GM12872 (cell line): ENCODE measurements at regions not wholly inside any gene's neighbourhood (a gene's known extent, or its start where the extent isn't known, plus 50 kb on each side); places are given as distances from the start of the nearest gene placed in this dataset.

Source experiments
- TF ChIP-seq, protein P1 (sequence below): IDR thresholded peaks from 3 replicates; pipeline ENCODE4 v1.5.1; 2011; ENCODE audit warnings: low read depth, mild to moderate bottlenecking, low read length, moderate library complexity; ENCODE audit not compliant: insufficient read depth

DNA sequence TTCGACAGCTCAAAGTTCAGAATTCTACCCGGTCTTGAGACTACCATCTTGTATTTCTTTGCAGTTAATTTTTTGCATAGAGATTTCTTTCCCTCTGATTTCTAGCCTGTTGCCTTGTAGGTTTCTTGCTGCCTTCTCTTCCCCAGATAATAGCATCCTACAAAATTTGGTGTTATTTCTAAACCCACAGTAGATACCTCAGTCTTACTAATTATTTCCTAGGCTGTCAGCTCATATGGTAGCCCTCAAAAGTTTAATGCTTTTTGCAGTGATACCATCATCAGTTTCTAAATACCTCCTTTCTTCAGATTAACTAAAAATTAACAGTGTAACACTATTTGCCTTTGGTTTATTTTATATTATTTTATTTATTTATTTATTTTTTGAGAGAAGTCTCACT is 61.9 kb upstream of the TMPO start:
- TF ChIP-seq, protein P1, sequence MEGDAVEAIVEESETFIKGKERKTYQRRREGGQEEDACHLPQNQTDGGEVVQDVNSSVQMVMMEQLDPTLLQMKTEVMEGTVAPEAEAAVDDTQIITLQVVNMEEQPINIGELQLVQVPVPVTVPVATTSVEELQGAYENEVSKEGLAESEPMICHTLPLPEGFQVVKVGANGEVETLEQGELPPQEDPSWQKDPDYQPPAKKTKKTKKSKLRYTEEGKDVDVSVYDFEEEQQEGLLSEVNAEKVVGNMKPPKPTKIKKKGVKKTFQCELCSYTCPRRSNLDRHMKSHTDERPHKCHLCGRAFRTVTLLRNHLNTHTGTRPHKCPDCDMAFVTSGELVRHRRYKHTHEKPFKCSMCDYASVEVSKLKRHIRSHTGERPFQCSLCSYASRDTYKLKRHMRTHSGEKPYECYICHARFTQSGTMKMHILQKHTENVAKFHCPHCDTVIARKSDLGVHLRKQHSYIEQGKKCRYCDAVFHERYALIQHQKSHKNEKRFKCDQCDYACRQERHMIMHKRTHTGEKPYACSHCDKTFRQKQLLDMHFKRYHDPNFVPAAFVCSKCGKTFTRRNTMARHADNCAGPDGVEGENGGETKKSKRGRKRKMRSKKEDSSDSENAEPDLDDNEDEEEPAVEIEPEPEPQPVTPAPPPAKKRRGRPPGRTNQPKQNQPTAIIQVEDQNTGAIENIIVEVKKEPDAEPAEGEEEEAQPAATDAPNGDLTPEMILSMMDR = no peak

DNA sequence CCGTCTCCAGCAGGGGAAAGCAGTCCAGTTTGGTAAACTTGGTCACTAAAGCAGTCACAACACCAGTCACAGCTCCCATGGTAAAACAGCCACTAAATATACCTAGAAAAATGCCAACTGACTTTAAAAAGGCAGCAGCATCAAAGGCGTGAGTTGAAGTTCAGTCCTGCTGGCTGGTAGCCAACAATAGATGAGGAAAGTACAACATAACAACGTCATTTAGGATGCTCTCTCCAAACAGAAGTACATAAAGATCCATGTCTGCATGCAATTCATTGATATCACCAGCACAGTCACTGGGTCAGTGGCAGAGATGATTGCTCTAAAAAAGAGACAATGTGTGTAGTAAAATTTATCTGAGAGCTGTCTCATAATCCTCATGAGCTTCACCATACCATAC is 59.3 kb upstream of the TMPO start:
- TF ChIP-seq, protein P1 = no peak

DNA sequence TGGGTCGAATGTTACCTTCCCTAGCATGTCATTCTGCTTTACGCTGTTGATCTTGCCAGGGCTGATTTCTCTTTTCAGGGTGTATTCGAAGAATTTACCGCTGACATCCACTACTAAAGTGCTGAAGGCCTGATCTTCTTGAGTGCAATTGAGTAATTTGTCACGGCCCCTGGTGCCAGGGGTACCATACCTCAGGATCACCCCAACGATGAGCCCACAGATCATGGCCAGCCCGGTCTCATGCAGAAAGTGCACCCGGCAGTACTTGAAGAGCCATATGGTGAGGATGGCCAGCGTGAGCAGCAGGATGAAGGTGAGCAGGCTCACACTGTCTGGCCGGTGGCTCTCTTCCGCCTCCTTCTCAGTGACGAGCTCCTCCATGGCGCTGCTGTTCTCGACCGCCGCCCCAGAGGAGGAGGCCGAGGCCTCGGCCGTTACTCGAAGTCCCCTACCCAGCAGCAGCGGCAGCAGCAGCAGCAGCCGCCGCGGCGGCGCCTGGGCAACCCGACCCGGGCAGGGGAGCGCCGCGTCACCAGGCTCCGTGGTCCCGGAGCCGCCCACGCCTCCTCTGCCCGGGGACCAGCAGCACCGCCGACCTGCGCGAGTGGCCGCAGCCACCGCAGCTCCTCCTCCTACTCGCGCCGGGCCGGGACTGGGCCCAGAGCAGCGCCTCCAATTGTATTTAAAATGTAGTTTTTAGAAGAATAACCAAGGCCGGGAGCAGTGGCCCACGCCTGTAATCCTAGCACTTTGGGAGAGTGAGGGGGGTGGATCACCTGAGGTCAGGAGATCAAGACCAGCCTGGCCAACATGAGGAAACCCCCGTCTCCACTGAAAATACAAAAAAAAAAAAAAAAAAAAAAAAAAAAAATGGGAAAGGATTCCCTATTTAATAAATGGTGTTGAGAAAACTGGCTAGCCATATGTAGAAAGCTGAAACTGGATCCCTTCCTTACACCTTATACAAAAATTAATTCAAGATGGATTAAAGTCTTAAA is 58.5 kb upstream of the TMPO start:
- TF ChIP-seq, protein P1 = no peak

DNA sequence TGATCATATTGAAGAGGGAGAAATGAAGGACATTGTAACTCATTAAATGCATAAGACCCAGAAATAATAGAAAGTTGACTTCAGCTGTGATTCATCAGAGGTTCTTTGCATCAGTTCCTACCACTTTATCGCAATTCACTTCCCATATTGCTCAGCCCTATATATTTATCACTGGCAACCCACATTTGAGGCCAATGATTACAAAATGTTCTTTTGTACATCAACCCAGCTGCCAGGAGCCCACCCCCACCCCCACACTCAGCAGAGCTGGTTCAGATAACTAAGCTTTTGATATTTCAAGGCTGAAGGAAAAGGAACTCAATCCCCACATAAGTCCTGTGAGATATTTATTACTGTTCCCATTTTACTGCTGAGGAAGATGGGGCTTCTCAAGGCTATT is 51.2 kb upstream of the TMPO start:
- TF ChIP-seq, protein P1 = no peak

DNA sequence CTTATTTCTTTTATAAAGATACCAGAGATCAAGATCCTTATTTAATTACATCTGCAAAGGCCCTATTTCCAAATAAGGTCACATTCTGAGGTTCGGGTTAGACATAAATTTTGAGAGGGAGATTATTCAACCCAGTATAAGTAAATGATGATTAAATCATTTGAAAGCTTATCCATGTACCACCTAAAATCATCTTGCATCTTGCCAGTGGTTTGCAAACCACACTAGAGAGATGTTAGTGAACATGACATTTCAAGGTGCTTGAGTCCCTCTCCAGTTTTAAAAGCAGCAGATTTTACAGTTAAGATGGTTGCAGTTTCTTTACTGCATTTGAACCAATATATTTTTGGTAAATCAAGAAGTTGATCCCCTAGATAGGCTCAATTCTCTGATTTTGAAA is 49.9 kb upstream of the TMPO start:
- TF ChIP-seq, protein P1 = no peak
